GM18507 (cell line): ENCODE measurements at regions not wholly inside any gene's neighbourhood (a gene's known extent, or its start where the extent isn't known, plus 50 kb on each side); places are given as distances from the start of the nearest gene placed in this dataset.
"Not testable (repeated sequence)": the region's sequence is repeated elsewhere in the genome, so short reads cannot be mapped to it uniquely, and the experiment has no call there.

ENCODE experiments used
- DNase-seq: peaks from one replicate; pipeline ENCODE4 v3.0.0; 2011; ENCODE audit warnings: low read depth; ENCODE audit not compliant: insufficient read length; ENCODE audit errors: extremely low spot score
- FAIRE-seq: peaks from 2 replicates; lab custom pipeline; 2011; peaks lifted over from hg19 to GRCh38; lab: Jason Lieb, UNC

DNA sequence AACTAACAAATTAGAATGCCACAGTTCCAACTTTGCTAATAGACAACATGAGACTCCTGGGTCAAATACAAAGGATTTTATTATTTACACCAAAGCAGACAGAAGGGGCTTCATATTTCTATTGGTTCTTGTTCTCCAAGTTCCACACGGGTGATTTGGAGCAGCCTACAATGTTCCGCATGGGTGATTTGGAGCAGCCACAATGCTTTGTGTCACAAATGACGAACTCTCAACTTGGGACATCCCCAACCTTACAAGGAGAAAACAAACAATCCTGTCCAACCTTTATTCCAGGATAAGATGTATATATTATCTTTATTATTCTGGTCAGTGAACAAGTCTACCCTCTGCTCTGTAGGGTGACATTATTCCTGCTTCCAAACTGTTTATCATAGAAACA is 694.3 kb upstream of the MGAT4C start:
- FAIRE-seq (no peak), DNase-seq (no peak)

DNA sequence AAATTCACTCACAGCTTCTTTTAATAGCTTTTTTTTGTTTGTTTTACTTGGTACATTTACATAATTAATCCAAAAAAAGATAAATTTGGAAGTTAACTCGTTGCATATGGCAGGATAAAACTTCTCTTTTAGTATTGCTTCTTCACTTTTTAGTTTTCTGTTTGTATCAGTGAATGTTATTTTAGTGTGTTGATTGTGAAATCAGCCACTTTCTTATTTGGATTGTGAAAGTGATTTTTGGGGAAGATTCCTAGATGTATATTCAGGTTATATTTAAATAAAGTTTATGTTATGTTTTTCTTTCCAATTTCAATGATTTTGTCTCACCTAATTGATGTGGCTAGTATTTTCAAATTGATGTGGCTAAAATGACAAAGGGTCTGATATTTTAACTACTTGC is 693.9 kb upstream of the MGAT4C start:
- no peak for DNase-seq
- no peak for FAIRE-seq

DNA sequence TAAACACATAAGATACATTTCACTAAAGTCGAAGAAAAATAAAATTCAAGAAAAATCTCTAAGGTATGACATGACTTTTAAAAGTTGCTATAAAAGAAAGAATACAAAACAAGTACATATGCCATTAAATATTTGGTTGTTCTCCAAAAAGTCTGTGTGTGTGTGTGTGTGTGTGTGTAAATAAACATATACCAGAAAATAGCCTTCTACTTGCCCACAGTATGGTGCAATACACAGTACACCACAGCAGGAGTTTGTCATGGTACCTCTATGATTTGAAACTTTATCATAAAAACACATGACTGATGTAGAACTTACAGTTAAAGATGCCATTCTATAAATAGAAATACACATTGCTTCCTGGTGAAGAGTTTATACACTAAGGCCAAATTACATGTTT is 692.7 kb upstream of the MGAT4C start:
- FAIRE-seq (no peak), DNase-seq (no peak)

DNA sequence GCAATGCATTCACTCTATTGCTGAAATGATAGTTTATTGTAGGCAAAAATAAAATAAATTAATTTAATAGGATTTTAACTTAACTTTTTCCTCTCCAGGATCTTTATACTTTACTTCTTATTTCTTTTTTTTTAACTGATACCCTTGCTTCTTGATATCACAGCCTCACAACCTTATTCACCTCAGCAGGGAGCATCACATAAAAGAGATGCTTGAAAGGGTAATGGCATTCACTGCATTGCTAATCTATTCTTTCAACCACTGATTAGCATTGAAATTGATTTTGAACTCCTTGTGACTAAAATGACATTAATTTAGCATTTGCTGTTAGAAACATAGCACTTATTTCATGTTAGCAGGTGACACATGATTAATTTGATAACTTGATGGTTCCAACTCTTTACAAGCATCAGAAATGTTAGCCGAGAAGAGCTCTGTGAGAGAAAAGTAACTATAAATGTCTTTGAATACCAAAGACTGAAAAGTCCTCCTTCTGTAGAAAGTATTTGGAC is 689.5 kb upstream of the MGAT4C start:
- FAIRE-seq (no peak), DNase-seq (no peak)

DNA sequence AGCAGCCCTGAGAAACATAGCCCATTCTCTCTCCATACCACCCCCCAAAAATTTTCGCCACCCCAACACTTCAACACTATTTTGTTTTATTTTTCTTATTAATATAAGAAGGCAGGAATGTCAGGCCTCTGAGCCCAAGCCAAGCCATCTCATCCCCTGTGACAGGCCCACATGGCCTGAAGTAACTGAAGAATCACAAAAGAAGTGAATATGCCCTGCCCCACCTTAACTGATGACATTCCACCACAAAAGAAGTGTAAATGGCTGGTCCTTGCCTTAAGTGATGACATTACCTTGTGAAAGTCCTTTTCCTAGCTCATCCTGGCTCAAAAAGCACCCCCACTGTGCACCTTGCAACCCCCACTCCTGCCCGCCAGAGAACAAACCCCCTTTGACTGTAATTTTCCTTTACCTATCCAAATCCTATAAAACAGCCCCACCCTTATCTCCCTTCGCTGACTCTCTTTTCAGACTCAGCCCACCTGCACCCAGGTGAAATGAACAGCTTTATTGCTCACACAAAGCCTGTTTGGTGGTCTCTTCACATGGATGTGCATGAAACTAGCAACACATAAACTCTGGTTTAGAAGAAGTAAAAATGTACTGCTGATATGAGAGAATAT is 688.1 kb upstream of the MGAT4C start:
- not testable (repeated sequence) for FAIRE-seq, DNase-seq

DNA sequence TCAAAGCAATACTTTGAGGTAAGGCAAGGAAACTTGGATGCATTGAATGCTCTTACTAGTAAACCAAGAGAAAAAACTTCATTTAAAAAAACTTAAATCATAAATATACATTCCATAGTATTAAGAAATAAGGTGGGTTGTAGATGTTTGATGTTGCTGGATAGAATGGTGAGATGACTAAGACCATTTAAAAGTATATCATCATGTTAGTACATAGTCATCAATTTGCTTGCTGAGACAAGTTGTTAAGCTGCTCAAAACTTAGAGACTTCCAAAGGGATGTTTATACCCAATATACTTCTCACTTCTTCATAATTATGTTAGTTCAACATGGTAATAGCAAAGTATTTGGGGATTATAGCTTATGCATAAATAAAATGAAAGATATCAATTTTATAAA is 675.5 kb upstream of the MGAT4C start:
- FAIRE-seq, result no peak
- no peak for DNase-seq

DNA sequence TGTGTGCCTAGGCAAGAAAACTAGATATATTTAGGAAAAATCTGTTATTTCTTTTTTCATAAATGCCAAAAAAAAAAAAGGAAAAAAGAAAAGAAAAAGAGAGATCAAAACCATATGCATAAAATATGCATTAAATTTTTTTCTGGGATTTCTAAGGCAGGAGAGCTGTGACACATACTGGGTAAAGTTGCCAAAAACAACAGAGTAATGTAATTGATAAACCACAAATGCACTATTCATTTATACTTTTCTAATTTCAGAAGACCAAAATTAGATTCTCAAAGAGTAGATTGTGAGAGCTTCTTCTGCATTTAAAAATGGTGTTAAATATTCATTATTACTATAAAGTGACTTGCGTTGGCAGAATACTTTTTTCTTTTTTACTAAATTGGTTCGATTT is 673.8 kb upstream of the MGAT4C start:
- no peak for FAIRE-seq
- DNase-seq, result no peak

DNA sequence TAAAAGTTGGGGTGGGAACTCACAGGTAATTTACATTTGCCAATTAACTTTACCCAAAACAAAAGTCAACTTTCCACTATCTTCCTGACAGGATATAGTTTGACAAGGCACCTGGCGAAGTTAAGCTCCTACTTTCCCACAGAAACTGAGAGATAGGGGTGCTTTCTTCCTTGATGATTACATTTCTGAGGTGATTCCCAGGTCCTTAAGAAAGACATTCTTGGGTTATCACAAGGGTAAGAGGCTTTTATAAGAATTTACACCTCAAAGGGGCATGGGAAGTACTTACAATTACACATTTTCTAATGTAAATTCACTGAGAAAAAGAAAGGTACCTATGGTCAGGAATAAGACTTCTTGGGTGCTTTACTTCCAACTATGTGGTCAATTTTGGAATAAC is 660.9 kb upstream of the MGAT4C start:
- no peak for FAIRE-seq
- DNase-seq, result no peak

DNA sequence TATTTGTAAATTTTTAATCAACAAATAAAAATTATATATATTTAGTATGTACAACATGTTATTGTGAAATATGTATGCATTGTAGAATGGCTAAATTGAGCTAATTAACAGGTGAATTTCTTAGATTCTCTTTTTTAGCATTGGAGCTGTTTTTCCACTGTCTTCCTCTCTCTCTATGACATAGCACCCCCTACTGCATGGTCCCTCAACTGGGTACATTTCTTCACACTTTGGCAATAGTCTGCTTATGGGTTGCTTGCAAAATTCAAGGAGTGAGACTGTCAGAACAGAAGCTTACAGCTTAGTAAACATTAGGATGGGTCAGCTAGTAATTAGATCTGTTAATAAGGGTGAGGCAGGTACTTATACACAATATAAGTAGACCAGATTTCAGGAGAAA is 658.5 kb upstream of the MGAT4C start:
- FAIRE-seq (no peak), DNase-seq (no peak)

DNA sequence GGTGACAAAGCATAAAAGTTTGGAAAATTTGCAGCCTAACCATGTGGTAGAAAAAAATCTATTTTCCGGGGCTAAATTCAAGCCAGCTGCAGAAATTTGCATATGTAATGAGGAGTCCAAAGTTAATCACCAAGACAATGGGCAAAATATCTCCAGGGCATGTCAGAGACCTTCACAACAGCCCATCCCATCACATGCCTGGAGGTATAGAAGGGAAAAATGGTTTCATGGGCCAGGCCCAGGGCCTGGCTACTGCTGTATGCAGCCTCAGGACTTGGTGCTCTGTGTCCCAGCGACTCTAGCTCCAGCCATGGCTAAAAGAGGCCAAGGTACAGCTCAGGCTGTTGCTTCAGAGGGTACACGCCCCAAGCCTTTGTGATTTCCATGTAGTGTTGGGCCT is 655.8 kb upstream of the MGAT4C start:
- DNase-seq, result no peak

DNA sequence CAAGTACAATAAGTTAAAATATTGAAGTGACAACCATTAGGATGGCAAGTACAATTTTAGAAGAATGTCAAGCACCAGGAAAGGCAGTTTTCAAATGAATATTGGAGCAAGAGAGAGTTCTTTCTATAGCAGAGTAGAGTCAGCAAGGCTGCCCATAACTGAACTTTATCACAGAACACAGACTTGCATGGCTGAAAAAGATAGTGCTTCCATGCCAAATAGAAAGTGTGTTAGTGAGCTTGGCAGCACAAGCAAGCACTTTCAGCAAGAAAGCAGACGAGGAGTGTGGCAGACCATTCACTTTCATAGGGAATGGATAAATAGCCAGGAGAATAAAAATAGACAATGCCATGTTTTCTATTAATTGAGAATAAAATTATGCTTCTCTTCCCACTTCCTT is 647.0 kb upstream of the MGAT4C start:
- FAIRE-seq (no peak), DNase-seq (no peak)

More for the DNA sequence above, 655.8 kb upstream of the MGAT4C start:
- no peak for FAIRE-seq

DNA sequence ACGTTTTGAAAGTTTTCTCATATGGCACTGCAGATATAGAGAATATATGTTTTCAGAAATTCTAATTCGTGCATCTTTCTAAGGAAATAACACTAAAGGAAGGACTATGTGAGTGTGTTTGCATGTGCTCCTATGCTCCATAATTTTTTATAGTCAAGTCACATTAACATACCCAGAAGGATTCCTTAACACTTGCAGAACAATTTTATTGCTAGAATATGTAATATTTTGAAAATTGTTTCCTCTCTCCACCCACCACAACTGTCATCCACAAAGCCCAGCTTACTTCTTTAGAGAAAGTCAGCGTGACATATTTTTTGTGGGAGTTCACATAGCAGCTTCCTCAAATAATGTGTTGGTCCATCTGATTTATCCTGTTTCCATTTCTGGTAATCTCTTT is 604.6 kb upstream of the MGAT4C start:
- DNase-seq, result no peak
- no peak for FAIRE-seq

DNA sequence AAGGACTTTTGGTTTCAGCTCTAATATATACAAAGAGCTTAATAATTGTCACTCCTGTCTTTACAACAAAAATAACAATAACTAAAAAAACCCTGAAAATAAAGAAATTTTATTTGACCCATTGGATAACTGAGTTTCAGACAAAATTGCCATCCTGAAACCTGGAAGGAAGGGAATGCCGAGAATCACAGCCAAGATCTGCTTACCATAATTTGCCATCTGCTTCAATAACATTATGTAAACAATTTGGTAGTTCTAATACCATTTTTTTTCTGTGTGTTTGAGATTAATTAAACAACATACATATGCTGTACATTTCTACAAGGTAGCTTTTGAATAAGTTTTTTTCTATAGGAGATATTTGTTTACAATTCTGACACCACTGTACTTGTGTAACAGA is 596.3 kb upstream of the MGAT4C start:
- no peak for FAIRE-seq
- no peak for DNase-seq

DNA sequence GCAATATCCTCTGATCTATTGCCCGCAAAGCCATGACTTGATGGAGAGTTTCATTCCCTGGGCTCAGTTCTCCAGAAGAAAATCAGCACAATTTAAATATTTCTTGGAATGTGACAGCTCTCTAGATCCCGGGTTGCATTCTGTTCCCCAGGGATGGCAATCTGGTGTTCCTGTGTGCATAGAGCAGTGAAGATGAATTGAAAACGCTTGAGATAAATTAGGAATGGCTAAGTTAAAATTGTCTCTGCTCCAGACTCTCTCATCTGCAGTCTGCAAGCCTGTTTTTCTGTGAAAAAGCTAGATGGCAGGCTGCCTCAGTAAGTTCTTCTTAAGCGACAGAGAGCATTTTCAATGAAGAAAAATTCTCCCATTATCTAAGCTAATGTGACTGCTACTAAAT is 582.5 kb upstream of the MGAT4C start:
- FAIRE-seq (no peak), DNase-seq (no peak)

DNA sequence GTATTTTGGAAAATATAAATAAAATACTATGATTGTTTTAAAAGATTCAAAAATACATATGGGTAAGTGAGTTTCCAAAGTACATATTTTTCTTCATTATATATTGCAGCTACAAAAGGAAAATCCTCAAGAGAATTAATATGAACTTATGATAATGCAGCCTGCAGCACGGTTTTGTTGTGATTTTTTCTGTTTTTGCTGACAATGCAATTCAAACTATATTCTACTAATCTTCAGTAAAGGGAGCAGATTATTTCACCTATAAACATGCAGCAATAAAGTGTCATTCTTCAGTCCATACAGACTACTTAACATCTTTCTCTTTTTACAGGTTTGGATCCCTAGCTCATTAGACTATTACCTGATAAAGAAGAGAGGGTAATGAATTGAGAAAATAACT is 582.1 kb upstream of the MGAT4C start:
- FAIRE-seq (no peak), DNase-seq (no peak)

DNA sequence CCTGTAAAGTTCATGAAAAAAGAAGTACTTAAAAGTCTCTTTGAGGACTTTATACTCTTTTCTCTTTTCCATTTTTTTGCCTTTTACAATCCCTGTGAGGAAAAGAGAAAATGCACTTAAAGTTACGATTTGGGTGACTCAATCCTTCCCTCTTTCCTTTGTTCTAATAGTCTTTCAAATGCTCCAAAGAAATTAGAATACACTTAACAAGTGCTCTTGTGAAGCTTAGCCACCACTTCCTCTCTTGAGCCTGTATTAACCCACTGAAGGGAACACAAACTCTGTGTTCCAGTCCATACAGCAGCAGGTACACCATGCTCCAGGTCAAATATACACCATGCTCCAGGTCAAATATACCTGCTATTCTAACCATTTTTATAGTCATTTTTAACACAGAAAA is 581.1 kb upstream of the MGAT4C start:
- no peak for DNase-seq

DNA sequence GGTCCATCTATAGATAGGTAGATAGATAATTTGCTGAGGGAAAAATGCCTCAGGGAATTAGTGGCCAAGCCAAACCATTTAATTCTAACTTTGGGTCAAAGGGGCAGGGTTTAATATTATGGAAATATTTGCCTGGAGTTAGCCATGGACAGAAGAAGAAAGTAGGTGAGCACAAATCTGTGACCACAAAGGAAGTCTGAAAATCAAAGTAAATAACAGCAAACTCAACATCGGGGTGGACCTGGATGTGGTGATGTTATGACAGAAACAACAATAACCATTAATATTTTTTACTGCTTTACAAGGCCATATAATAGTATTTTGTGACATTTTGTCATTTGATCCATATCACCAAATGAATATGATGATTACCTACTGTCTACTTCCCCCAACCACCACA is 578.0 kb upstream of the MGAT4C start:
- DNase-seq (no peak), FAIRE-seq (no peak)

More for the DNA sequence above, 581.1 kb upstream of the MGAT4C start:
- no peak for FAIRE-seq

DNA sequence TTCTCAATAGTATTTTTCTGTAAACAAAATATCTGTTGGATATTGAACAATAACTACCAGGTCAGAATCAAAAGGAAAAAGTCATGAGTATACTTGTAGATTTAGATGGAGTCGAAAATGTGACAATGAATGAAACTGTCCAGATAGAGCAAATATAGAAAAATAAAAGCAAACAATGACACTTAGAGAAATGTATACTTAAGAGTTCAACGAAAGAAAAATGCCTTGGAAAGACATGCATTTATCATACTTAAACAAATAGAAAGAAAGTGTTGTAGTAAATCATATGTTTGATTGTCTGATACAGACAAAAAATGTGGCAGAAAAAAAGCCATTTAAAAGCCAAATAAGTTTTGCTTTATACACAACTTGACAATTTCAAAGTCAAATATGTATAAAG is 571.2 kb upstream of the MGAT4C start:
- DNase-seq (no peak), FAIRE-seq (no peak)

DNA sequence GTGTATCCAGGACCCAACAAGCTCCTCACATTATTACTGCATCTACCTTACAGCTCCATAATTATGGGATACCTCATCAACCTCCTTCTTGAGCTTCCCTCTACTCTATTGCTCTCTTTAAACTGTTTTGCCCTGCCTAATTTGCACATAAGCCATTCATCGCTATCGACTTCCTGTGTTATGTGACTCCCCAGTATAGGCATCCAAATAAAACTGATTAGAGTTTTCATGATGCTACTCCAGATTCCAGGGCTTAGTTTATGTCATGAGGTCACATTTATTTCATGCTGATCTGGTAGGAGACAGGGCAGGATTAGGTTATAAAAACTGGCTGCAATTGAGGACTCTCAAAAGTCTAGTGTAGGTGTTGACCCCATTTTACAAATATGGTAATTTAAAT is 569.9 kb upstream of the MGAT4C start:
- DNase-seq (no peak), FAIRE-seq (no peak)

DNA sequence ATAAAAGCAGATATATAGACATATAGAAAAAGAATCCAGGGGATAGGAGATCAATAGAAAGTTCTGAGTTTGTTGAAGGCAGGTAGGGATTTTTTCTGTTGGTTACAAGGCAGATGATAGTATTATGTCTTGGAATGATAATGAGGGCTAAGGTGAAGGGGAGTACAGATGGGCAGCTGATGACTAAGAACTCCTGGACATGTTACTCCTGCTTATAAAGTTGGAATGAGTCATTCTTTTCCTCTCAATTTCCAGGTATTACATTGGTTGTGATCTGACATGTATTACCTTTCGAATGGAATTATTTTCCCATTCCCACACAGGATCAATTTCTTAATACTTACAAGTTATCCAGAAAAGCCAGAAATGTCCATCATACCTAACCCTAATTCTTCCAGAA is 545.2 kb upstream of the MGAT4C start:
- FAIRE-seq (no peak), DNase-seq (no peak)

DNA sequence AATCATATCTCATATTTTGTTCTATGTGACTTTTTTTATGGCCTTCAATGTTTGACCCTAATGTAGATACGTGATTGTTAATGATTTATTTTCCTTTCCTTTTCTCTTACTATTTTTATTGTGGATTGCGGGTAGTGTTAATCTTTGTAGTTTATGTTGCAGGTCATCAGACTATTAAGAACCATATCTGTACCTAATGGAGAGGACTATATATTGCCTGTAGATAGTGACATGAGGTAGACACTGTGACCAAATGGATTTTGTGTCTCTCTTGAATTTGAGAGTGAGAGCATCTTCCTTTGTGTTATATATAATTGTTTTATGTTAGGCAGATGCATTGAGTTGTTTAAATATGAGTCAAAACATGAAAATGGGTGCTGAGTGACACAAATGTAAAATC is 543.4 kb upstream of the MGAT4C start:
- FAIRE-seq (no peak), DNase-seq (no peak)

DNA sequence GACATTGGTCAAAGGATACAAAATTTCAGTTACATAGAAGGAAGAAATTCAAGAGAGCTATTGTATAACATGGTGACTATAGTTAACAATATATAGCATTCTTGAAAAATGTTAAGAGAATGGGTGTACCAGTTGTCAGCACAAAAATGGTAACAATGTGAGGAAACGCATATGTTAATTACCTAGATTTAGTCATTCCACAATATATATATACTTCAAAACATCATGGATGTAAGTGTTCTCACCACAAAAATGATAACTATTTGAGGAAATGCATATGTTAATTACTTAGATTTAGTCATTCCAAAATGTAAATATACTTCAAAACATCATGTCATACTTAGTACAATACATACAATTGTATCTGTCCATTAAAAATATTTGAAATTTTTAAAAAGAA is 540.4 kb upstream of the MGAT4C start:
- no peak for FAIRE-seq
- no peak for DNase-seq
